ENCODE measurements at regions not wholly inside any gene's neighbourhood (a gene's known extent, or its start where the extent isn't known, plus 50 kb on each side); places are given as distances from the start of the nearest gene placed in this dataset.

DNA sequence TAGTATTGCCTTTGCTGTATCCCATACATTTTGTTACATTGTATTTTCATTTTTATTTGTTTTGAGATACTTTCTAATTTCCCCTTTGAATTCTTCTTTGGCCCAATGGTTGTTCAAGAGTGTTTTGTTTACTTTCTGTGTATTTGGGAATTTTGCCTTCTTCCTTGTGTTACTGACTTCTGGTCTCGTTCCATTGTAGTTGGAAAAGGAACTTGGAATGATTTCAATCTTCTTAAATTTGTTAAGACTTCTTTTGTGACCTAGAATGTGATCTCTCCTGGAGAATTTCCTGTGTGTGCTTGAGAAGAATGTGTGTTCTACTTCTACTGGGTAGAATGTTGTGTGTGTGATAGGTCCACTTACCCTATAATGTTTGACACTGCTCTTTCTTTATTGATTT is 304.4 kb upstream of the RTL1 start:
- peaks cover 6% of the 10 kb centered on the region; the same call in 1 of the 2 replicates for H3K36me3 ChIP-seq (ENCODE audit: insufficient read depth)
- H4K20me1 ChIP-seq (replicated peaks; ENCODE audit: insufficient read depth), result no peaks in the 10 kb centered on the region
- 0 out of 2 replicates have a peak, but pooled peaks cover 3% of the 10 kb centered on the region for H3K4me1 ChIP-seq (ENCODE audit: insufficient read depth)
- DNase-seq (ENCODE audit: low spot score) (no peak), ATAC-seq (no peak)
- Mint-ChIP-seq H3K4me3 (no peak overlapping the region), H3K27me3 (ENCODE audit: insufficient read depth, low read depth, poor library complexity) (no peaks in the 10 kb centered on the region), H3K27ac (no peak overlapping the region), H3K9me3 (peaks cover 69% of the 10 kb centered on the region), H3K4me1 (0 out of 3 replicates have a peak, but pooled peaks cover 2% of the 10 kb centered on the region), H3K36me3 (ENCODE audit: low read depth) (peaks cover 19% of the 10 kb centered on the region)
- no peak for TF ChIP-seq ETS1 (IDR thresholded peaks at IDR 0.05)
- TF ChIP-seq, protein P1, sequence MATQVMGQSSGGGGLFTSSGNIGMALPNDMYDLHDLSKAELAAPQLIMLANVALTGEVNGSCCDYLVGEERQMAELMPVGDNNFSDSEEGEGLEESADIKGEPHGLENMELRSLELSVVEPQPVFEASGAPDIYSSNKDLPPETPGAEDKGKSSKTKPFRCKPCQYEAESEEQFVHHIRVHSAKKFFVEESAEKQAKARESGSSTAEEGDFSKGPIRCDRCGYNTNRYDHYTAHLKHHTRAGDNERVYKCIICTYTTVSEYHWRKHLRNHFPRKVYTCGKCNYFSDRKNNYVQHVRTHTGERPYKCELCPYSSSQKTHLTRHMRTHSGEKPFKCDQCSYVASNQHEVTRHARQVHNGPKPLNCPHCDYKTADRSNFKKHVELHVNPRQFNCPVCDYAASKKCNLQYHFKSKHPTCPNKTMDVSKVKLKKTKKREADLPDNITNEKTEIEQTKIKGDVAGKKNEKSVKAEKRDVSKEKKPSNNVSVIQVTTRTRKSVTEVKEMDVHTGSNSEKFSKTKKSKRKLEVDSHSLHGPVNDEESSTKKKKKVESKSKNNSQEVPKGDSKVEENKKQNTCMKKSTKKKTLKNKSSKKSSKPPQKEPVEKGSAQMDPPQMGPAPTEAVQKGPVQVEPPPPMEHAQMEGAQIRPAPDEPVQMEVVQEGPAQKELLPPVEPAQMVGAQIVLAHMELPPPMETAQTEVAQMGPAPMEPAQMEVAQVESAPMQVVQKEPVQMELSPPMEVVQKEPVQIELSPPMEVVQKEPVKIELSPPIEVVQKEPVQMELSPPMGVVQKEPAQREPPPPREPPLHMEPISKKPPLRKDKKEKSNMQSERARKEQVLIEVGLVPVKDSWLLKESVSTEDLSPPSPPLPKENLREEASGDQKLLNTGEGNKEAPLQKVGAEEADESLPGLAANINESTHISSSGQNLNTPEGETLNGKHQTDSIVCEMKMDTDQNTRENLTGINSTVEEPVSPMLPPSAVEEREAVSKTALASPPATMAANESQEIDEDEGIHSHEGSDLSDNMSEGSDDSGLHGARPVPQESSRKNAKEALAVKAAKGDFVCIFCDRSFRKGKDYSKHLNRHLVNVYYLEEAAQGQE (IDR thresholded peaks at IDR 0.05; ENCODE audit: unreplicated experiment), result no peak
- H3K27me3 ChIP-seq (ENCODE audit: insufficient read depth), result no peaks in the 10 kb centered on the region
- no peaks in the 10 kb centered on the region for H3K9me2 ChIP-seq (ENCODE audit: insufficient read depth)
- no peak overlapping the region for H3K4me2 ChIP-seq
- no peak overlapping the region for H3K27ac ChIP-seq (ENCODE audit: low read depth)
- H3K4me3 ChIP-seq, result no peak overlapping the region
- no peaks in the 10 kb centered on the region for H3K79me2 ChIP-seq (replicated peaks; ENCODE audit: insufficient read depth)
- H2AFZ ChIP-seq, result no peak overlapping the region
- H3F3A ChIP-seq (replicated peaks; ENCODE audit: low read depth), result no peaks in the 10 kb centered on the region

GRCh38 chr14:101209594-101209993 is 306.1 kb upstream of the RTL1 start:
- H3K36me3 Mint-ChIP-seq (ENCODE audit: low read depth), result peaks cover 16% of the 10 kb centered on the region; the same call in 2 of the 3 replicates
- Histone ChIP-seq H3K27ac (ENCODE audit: low read depth) (no peak overlapping the region), H3K4me2 (no peak overlapping the region), H3K79me2 (replicated peaks; ENCODE audit: insufficient read depth) (no peaks in the 10 kb centered on the region), H2AFZ (no peak overlapping the region), H3F3A (replicated peaks; ENCODE audit: low read depth) (no peaks in the 10 kb centered on the region), H3K9me2 (ENCODE audit: insufficient read depth) (no peaks in the 10 kb centered on the region), H4K20me1 (replicated peaks; ENCODE audit: insufficient read depth) (no peaks in the 10 kb centered on the region), H3K4me1 (ENCODE audit: insufficient read depth) (0 out of 2 replicates have a peak, but pooled peaks cover 5% of the 10 kb centered on the region), H3K36me3 (ENCODE audit: insufficient read depth) (peaks cover 6% of the 10 kb centered on the region; the same call in 1 of the 2 replicates), H3K4me3 (no peak overlapping the region), H3K27me3 (ENCODE audit: insufficient read depth) (no peaks in the 10 kb centered on the region)
- H3K9me3 Mint-ChIP-seq, result peaks cover 54% of the 10 kb centered on the region
- DNase-seq (ENCODE audit: low spot score) (no peak), ATAC-seq (no peak)
- H3K4me3 Mint-ChIP-seq, result no peak overlapping the region
- H3K27me3 Mint-ChIP-seq (ENCODE audit: insufficient read depth, low read depth, poor library complexity), result peaks cover 1% of the 10 kb centered on the region
- H3K27ac Mint-ChIP-seq, result no peak overlapping the region
- H3K4me1 Mint-ChIP-seq, result 0 out of 3 replicates have a peak, but pooled peaks cover 2% of the 10 kb centered on the region
- no peak for TF ChIP-seq ZNF331 (CRISPR knock-in tag; IDR thresholded peaks at IDR 0.05; ENCODE audit: low read depth)
- TF ChIP-seq JUNB (IDR thresholded peaks at IDR 0.05; ENCODE audit: unreplicated experiment), result no peak
- no peak for TF ChIP-seq EZH2 (IDR thresholded peaks at IDR 0.05; ENCODE audit: low read depth, unreplicated experiment)
- TF ChIP-seq EZH2phosphoT487 (IDR thresholded peaks at IDR 0.05; ENCODE audit: unreplicated experiment), result no peak
- no peak for TF ChIP-seq STAT1 (IDR thresholded peaks at IDR 0.05; ENCODE audit: unreplicated experiment)
- TF ChIP-seq POLR2AphosphoS5 (IDR thresholded peaks at IDR 0.05; ENCODE audit: low read depth), result no peak
- TF ChIP-seq CREB1 (CRISPR knock-in tag; IDR thresholded peaks at IDR 0.05; ENCODE audit: low read depth), result no peak
- TF ChIP-seq, protein P1 (IDR thresholded peaks at IDR 0.05; ENCODE audit: unreplicated experiment), result no peak
